Smooth muscle cell (in vitro differentiated cells): ENCODE measurements at regions not wholly inside any gene's neighbourhood (a gene's known extent, or its start where the extent isn't known, plus 50 kb on each side); places are given as distances from the start of the nearest gene placed in this dataset.

Source experiments
- DNase-seq: peaks from one replicate; lab custom pipeline; 2025; ENCODE audit not compliant: unreplicated experiment; lab: John Stamatoyannopoulos, UW
- H2AFZ ChIP-seq: fragments of 200-600 bp; sonication (generic); 2 replicates; pipeline ENCODE4 v1.6.0; 2016; ENCODE audit warnings: antibody characterized with exemption, low read depth, mild to moderate bottlenecking
- H3F3A ChIP-seq: fragments of 200-600 bp; sonication (generic); 2 replicates; pipeline ENCODE4 v1.6.0; 2017; ENCODE audit warnings: antibody characterized with exemption, low read depth
- H3K27ac ChIP-seq: fragments of 200-600 bp; sonication (generic); 2 replicates; pipeline ENCODE4 v1.5.1; 2016; ENCODE audit warnings: low read depth, mild to moderate bottlenecking
- H3K27me3 ChIP-seq: fragments of 200-600 bp; sonication (generic); 2 replicates; pipeline ENCODE4 v1.6.1; 2016; ENCODE audit warnings: low read depth, mild to moderate bottlenecking
- H3K36me3 ChIP-seq: fragments of 200-600 bp; sonication (generic); 2 replicates; pipeline ENCODE4 v1.5.1; 2016; ENCODE audit warnings: low read depth
- H3K4me1 ChIP-seq: fragments of 200-600 bp; sonication (generic); 2 replicates; pipeline ENCODE4 v1.5.1; 2016; ENCODE audit warnings: low read depth
- H3K4me2 ChIP-seq: fragments of 200-600 bp; sonication (generic); 2 replicates; pipeline ENCODE4 v1.6.0; 2016; ENCODE audit warnings: mild to moderate bottlenecking
- H3K4me3 ChIP-seq: fragments of 200-600 bp; sonication (generic); 2 replicates; pipeline ENCODE4 v1.5.1; 2016; ENCODE audit warnings: mild to moderate bottlenecking
- H3K79me2 ChIP-seq: fragments of 200-600 bp; sonication (generic); 2 replicates; pipeline ENCODE4 v1.6.0; 2016; ENCODE audit warnings: low read depth, mild to moderate bottlenecking
- H3K9ac ChIP-seq: fragments of 200-600 bp; sonication (generic); 2 replicates; pipeline ENCODE4 v1.6.0; 2016; ENCODE audit warnings: low read depth
- H3K9me3 ChIP-seq: fragments of 200-600 bp; sonication (generic); replicated peaks from 2 replicates; pipeline ENCODE4 v1.5.1; 2016; ENCODE audit warnings: low read depth
- H4K20me1 ChIP-seq: fragments of 200-600 bp; sonication (generic); 2 replicates; pipeline ENCODE4 v1.6.0; 2016; ENCODE audit warnings: low read depth
- WGBS: methylation state at CpG from one replicate; pipeline ENCODE4 v1.1.7; 2016; ENCODE audit warnings: low lambda C conversion rate; 5-methylcytosine and 5-hydroxymethylcytosine counted together
- TF ChIP-seq, protein P1 (sequence below): fragments of 200-600 bp; sonication (generic); IDR thresholded peaks from 2 replicates; pipeline ENCODE4 v1.5.1; 2017; ENCODE audit warnings: borderline replicate concordance, mild to moderate bottlenecking, antibody characterized with exemption; ENCODE audit not compliant: insufficient read depth, poor library complexity, severe bottlenecking

DNA sequence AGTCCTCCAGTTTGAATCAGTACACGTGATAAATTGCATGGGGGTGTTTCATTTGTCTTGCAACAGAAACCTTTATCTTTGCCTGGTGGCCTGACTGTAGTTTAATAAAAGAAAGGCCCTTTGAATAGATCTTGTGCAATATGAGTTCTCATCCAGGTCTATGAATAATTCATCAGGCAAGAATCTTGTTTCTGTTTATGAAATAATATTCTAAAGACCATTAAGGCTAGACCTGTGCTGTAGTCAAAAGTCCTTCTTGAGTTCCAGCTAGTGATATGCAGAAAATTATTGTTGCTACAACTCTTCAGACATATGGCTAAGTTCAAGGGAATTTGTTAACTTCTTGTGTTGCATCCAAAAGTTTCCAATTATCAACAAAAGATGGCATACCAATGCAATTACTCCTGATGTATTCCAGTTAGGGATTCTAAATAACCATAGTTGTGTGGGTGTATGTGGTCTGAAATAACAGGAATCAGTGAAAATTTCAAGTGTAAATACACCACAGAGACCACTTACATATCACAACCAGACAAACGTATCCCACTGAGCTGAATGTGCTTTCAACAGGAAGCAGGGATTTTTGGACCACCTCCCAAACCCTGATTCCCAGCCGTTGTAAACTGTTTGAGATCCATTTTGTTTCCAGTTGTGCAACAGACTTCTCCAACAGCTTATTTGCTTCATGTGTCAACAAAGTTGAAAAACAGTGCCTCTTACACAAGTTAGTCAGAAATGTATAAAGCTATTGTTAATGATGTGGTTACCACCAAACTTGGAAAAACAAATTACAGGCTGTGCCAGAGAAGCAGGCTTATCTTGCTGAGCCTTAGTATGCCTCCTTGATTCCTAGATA is 54.7 kb upstream of the BICC1 start:
- WGBS, result 10% methylated on average over 3 of the region's 3 CpGs
- Histone ChIP-seq H4K20me1 (no peaks in the 10 kb centered on the region), H3K27ac (peak overlapping the region; percentile 78), H3K79me2 (no peaks in the 10 kb centered on the region), H3K27me3 (no peaks in the 10 kb centered on the region), H3K4me1 (no peaks in the 10 kb centered on the region), H2AFZ (no peak overlapping the region), H3K36me3 (no peaks in the 10 kb centered on the region), H3F3A (no peaks in the 10 kb centered on the region), H3K4me2 (peak overlapping the region; percentile 55), H3K9ac (no peak overlapping the region), H3K9me3 (no peaks in the 10 kb centered on the region), H3K4me3 (no peak overlapping the region)
- TF ChIP-seq, protein P1, sequence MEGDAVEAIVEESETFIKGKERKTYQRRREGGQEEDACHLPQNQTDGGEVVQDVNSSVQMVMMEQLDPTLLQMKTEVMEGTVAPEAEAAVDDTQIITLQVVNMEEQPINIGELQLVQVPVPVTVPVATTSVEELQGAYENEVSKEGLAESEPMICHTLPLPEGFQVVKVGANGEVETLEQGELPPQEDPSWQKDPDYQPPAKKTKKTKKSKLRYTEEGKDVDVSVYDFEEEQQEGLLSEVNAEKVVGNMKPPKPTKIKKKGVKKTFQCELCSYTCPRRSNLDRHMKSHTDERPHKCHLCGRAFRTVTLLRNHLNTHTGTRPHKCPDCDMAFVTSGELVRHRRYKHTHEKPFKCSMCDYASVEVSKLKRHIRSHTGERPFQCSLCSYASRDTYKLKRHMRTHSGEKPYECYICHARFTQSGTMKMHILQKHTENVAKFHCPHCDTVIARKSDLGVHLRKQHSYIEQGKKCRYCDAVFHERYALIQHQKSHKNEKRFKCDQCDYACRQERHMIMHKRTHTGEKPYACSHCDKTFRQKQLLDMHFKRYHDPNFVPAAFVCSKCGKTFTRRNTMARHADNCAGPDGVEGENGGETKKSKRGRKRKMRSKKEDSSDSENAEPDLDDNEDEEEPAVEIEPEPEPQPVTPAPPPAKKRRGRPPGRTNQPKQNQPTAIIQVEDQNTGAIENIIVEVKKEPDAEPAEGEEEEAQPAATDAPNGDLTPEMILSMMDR, result no peak
- no peak for DNase-seq

DNA sequence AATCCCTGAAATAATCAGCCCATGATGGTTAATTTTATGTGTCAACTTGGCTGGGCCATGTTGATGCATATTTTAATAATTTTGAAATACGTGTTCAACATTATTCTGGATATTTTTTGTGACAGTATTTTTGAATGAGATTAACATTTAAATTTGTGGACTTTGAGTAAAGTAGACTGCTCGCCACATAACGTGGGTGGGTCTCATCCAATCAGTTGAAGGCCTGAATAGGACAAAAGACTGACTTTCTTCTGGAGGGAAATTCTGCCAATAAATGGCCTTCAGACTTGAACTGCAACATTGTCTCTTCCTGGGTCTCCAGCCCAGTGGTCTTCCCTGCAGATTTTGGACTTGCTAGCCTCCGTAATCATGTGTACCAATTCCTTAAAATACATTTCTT is 53.6 kb upstream of the BICC1 start:
- Histone ChIP-seq H4K20me1 (no peaks in the 10 kb centered on the region), H3K4me1 (no peaks in the 10 kb centered on the region), H3K27me3 (no peaks in the 10 kb centered on the region), H3F3A (no peaks in the 10 kb centered on the region), H3K4me3 (no peak overlapping the region), H3K27ac (peak overlapping the region; percentile 78), H2AFZ (no peak overlapping the region), H3K79me2 (no peaks in the 10 kb centered on the region), H3K36me3 (no peaks in the 10 kb centered on the region), H3K4me2 (peak overlapping the region; percentile 55), H3K9ac (no peak overlapping the region), H3K9me3 (no peaks in the 10 kb centered on the region)
- 93% methylated on average over 4 of the region's 4 CpGs for WGBS
- TF ChIP-seq, protein P1, result no peak
- no peak for DNase-seq

DNA sequence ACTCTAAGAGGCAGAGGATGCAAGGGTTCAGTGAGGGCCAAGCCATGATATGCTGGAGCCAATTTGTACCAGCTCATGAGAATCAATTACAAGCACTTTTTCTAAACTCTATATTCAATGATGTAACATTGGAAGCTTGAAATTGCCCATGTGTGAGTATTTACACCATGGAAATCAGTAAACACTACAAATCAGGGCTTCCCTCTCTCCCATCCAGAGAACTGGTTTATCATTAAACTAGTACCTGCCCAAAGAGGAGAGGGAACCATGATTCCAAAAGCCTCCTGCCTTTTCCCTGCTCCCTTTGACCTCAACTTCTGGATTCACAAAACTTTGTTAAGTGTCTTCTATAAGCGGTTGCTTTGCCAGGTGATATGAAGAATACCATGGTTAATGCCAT is 52.5 kb upstream of the BICC1 start:
- Histone ChIP-seq H3F3A (no peaks in the 10 kb centered on the region), H3K36me3 (no peaks in the 10 kb centered on the region), H3K9ac (no peak overlapping the region), H3K9me3 (no peaks in the 10 kb centered on the region), H3K4me2 (no peak overlapping the region), H3K27me3 (no peaks in the 10 kb centered on the region), H3K79me2 (no peaks in the 10 kb centered on the region), H3K4me1 (no peaks in the 10 kb centered on the region), H3K27ac (no peak overlapping the region), H4K20me1 (no peaks in the 10 kb centered on the region), H3K4me3 (no peak overlapping the region), H2AFZ (no peak overlapping the region)
- TF ChIP-seq, protein P1, result no peak
- WGBS, result 88% methylated on average over 1 of the region's 1 CpG
- DNase-seq, result no peak
